ENCODE measurements at regions not wholly inside any gene's neighbourhood (a gene's known extent, or its start where the extent isn't known, plus 50 kb on each side); places are given as distances from the start of the nearest gene placed in this dataset.

GRCh38 chr21:43271452-43272020 is 102.7 kb downstream of the CRYAA start:
- DNase-seq, result no peak

DNA sequence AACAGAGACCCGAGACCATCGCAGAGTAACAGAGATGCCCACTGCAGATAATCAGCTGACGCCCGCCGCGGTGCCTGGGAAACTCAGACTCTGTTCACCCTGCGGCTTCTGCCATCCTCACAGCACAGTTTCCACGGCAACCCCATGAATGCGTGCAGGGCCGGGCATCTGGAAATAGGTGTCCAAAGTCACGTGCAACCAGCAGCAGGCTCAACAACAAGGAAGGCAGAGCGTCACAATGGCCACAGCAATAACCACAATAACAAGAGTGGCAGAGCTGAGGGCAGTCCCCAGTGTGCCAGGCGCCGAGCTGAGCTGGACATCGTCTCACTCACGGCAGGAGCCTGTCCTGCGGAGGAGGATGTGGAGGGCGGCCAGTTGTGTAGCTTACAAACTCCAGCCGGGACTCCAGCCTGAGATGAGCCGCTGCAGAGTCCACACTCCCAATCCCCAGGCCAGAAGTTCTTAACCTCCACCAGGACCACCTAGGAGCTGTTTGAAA is 102.0 kb downstream of the CRYAA start:
- DNase-seq, result no peak

DNA sequence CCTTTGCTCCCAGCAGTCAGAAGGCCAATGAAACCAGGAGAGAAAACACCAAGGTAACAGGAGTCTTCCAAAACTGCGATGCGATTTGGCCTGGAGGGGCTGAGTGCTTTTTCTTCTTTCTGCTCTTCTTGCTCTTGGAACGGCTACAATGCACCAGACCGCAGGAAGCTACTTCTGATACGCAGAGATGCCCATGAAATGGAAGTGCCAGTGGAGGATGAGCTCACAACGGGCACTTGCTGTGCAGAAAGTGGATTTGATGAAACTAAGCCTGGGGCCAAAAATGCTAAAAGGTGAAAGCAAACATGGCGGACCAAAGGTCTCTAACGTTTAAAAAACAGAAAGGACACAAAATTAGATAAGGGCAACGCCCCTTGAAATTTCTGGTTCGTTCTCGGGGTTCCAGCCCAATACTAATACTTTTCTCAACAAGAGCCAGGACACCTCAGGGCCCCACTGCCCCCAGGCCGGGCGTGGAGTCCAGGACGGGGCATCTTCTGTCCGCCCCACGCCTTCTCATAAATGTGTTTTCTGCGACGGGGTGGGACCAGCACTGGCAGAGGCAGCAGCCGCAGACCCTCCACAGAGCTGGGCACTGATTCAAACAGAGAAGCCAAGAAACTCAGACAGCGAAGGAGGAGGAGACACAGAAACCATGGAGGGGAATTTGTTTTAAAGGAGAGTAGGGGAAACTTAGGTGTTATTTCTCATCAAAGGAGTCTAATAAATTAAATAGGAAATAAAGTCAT is 101.3 kb downstream of the CRYAA start:
- no peak for DNase-seq

DNA sequence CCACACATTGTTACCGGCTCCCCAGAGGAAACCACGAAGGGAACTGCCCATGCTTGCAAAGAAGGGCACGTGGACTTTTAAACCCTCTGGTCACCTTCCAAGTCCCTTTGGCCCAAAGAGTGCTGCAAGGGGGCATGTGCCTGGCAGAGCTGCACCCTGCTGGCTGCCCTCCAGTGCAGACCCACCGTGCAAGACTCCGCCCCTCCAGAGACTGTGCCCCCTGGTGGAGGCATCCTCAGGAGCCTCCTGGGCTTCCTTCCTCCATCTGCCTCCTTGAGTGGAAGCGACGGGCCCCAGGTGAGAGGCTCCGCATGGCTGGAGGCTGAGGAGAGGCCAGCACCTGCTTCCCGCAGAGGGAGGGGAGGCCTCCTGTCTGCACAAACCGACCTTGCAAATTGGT is 100.6 kb downstream of the CRYAA start:
- DNase-seq, result peak; percentile 36

- no peak for DNase-seq
These were observed 100.0 kb downstream of the CRYAA start for GRCh38 chr21:43268804-43269186.

DNA sequence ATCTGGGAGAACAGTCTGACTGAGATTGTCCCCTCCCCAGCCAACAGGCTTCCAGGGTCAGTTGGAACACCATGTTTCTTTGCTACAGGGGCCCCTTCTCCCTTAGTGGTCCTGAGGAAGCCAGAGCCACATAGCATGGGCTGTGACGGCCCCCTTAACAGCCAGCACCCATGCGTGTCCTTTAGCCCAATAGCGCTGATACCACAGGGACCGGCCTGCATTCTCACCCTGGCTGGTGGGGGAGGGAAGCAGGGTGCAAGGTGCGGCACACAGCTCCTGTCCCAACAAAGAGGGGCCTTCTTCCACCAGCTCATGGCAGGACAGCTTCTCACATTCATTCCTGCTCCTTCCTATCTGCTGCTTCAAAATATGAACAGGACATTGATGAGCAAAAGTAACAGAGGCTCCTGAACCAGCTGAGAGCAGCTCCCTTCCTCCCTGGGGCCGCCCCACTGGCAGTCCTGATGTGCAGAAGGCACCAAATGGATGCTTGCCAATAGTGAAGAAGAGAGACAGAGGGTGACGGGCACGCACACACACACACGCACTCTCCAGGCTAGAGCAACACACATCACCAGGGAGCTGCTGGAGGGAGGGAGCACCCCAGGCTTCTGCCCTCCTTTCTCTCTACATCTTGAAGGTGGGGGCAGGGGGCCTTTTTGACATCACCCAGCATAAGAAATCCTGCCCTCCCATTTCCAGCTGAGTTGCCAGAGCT is 99.4 kb downstream of the CRYAA start:
- no peak for DNase-seq

DNA sequence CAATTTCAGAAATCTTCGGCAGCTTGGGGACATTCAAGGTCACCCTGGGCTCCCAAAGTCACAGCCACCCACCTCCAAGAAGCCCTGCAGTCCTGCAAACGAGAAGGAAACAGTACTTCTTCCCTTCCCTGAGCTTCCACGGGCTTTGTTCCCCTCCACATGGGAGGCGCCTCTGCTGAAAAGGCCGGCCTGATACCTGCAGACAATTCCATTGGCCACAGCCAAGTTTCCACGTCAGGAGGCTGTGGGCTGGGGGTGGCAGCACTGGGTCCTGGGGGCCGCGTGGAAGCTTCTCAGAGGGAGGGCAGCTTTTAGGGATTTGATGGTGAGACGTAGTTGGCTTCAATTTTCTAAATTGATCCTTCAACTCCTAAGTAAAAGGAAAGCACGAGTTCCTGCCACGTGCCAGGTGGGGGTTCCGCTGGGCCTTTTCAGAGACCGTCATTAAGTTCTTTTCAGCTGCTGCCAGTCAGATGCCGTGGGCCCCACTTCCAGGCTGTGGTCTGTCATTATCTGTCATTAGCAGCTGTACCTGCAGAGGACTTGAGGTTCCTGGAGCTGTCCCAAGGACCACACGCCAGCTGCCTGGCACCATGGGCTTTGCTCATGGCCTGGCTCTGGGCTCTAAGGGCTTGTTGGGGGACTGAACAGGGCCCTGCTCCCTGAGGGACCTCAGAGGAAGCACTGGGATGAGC is 98.7 kb downstream of the CRYAA start:
- DNase-seq, result no peak

DNA sequence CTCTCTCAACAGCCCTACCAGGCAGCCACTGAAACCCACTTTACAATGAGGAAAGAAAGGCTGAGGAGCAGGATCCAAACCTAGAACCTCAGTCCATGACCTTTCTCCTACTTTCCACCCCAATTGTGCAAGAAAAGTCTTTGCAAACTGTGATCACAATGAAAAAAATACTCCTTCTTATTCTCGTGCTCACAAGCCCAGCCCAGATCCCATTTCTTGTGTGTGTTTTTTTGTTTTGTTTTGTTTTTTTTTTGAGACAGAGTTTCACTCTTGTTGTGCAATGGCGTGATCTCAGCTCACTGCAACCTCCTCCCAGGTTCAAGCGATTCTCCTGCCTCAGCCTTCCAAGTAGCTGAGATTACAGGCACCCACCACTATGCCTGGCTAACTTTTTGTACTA is 97.7 kb downstream of the CRYAA start:
- no peak for DNase-seq

GRCh38 chr21:43262427-43262826 is 93.6 kb downstream of the CRYAA start:
- DNase-seq, result no peak

Measured in stimulated activated CD4-positive, alpha-beta T cell treated with anti-CD3 and anti-CD28 coated beads, Interleukin-4, amount 100 ng/mL, for 1 hour (primary cell).